ENCODE measurements at regions not wholly inside any gene's neighbourhood (a gene's known extent, or its start where the extent isn't known, plus 50 kb on each side); places are given as distances from the start of the nearest gene placed in this dataset.

GRCh38 chr6:56382416-56382940 lies 135.1 kb upstream of the COL21A1 start:
- Histone ChIP-seq H3K36me3 (ENCODE audit: insufficient read depth, low read length) (no peaks in the 10 kb centered on the region), H3K4me2 (ENCODE audit: low read depth, low read length, poor library complexity, severe bottlenecking) (peak overlapping the region; percentile 23), H3K9ac (ENCODE audit: low read depth, low read length, poor library complexity, severe bottlenecking) (no peak overlapping the region), H4K20me1 (ENCODE audit: insufficient read depth, low read length, poor library complexity, severe bottlenecking) (no peaks in the 10 kb centered on the region), H3K4me1 (ENCODE audit: insufficient read depth, low read length, poor library complexity, severe bottlenecking) (peaks cover 34% of the 10 kb centered on the region), H3K9me3 (ENCODE audit: insufficient read depth, low read depth, low read length) (no peaks in the 10 kb centered on the region), H3K4me3 (ENCODE audit: low read length, poor library complexity, severe bottlenecking) (no peak overlapping the region), H3K9me2 (replicated peaks; ENCODE audit: low read depth, low read length) (no peaks in the 10 kb centered on the region), H3K79me2 (ENCODE audit: insufficient read depth, low read length) (no peaks in the 10 kb centered on the region), H2AFZ (ENCODE audit: low read length) (no peak overlapping the region), H3K27me3 (ENCODE audit: insufficient read depth, low read length, poor library complexity, severe bottlenecking) (no peaks in the 10 kb centered on the region), H3F3A (ENCODE audit: low read depth) (no peaks in the 10 kb centered on the region)
- TF ChIP-seq, protein P1, sequence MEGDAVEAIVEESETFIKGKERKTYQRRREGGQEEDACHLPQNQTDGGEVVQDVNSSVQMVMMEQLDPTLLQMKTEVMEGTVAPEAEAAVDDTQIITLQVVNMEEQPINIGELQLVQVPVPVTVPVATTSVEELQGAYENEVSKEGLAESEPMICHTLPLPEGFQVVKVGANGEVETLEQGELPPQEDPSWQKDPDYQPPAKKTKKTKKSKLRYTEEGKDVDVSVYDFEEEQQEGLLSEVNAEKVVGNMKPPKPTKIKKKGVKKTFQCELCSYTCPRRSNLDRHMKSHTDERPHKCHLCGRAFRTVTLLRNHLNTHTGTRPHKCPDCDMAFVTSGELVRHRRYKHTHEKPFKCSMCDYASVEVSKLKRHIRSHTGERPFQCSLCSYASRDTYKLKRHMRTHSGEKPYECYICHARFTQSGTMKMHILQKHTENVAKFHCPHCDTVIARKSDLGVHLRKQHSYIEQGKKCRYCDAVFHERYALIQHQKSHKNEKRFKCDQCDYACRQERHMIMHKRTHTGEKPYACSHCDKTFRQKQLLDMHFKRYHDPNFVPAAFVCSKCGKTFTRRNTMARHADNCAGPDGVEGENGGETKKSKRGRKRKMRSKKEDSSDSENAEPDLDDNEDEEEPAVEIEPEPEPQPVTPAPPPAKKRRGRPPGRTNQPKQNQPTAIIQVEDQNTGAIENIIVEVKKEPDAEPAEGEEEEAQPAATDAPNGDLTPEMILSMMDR (conservative IDR thresholded peaks at IDR 0.05; ENCODE audit: low read length): no peak
- TF ChIP-seq EZH2phosphoT487 (IDR thresholded peaks at IDR 0.05; ENCODE audit: borderline replicate concordance): no peak

- TF ChIP-seq EZH2phosphoT487 (IDR thresholded peaks at IDR 0.05; ENCODE audit: borderline replicate concordance): no peak
- TF ChIP-seq, protein P1 (conservative IDR thresholded peaks at IDR 0.05; ENCODE audit: low read length): no peak
- Histone ChIP-seq H4K20me1 (ENCODE audit: insufficient read depth, low read length, poor library complexity, severe bottlenecking) (no peaks in the 10 kb centered on the region), H3K36me3 (ENCODE audit: insufficient read depth, low read length) (no peaks in the 10 kb centered on the region), H3K9me2 (replicated peaks; ENCODE audit: low read depth, low read length) (no peaks in the 10 kb centered on the region), H3K4me1 (ENCODE audit: insufficient read depth, low read length, poor library complexity, severe bottlenecking) (peaks cover 34% of the 10 kb centered on the region), H3K79me2 (ENCODE audit: insufficient read depth, low read length) (no peaks in the 10 kb centered on the region), H3K9ac (ENCODE audit: low read depth, low read length, poor library complexity, severe bottlenecking) (no peak overlapping the region), H3K9me3 (ENCODE audit: insufficient read depth, low read depth, low read length) (no peaks in the 10 kb centered on the region), H3F3A (ENCODE audit: low read depth) (no peaks in the 10 kb centered on the region), H3K4me3 (ENCODE audit: low read length, poor library complexity, severe bottlenecking) (no peak overlapping the region), H3K4me2 (ENCODE audit: low read depth, low read length, poor library complexity, severe bottlenecking) (peak overlapping the region; percentile 23), H2AFZ (ENCODE audit: low read length) (no peak overlapping the region), H3K27me3 (ENCODE audit: insufficient read depth, low read length, poor library complexity, severe bottlenecking) (no peaks in the 10 kb centered on the region)
Measured at GRCh38 chr6:56381801-56382251, 134.4 kb upstream of the COL21A1 start.

- Histone ChIP-seq H3K4me1 (ENCODE audit: insufficient read depth, low read length, poor library complexity, severe bottlenecking) (peaks cover 34% of the 10 kb centered on the region), H3K4me3 (ENCODE audit: low read length, poor library complexity, severe bottlenecking) (no peak overlapping the region), H3K4me2 (ENCODE audit: low read depth, low read length, poor library complexity, severe bottlenecking) (no peak overlapping the region), H3K27me3 (ENCODE audit: insufficient read depth, low read length, poor library complexity, severe bottlenecking) (no peaks in the 10 kb centered on the region), H3K9me3 (ENCODE audit: insufficient read depth, low read depth, low read length) (no peaks in the 10 kb centered on the region), H3F3A (ENCODE audit: low read depth) (no peaks in the 10 kb centered on the region), H3K9ac (ENCODE audit: low read depth, low read length, poor library complexity, severe bottlenecking) (no peak overlapping the region), H3K9me2 (replicated peaks; ENCODE audit: low read depth, low read length) (no peaks in the 10 kb centered on the region), H2AFZ (ENCODE audit: low read length) (peak overlapping the region; percentile 10; the same call in 1 of the 2 replicates), H3K36me3 (ENCODE audit: insufficient read depth, low read length) (no peaks in the 10 kb centered on the region), H4K20me1 (ENCODE audit: insufficient read depth, low read length, poor library complexity, severe bottlenecking) (no peaks in the 10 kb centered on the region), H3K79me2 (ENCODE audit: insufficient read depth, low read length) (no peaks in the 10 kb centered on the region)
- TF ChIP-seq EZH2phosphoT487 (IDR thresholded peaks at IDR 0.05; ENCODE audit: borderline replicate concordance): no peak
- TF ChIP-seq, protein P1 (conservative IDR thresholded peaks at IDR 0.05; ENCODE audit: low read length): no peak
Measured at GRCh38 chr6:56380476-56380875, 133.1 kb upstream of the COL21A1 start.

All from Loucy (cell line).